HL-60 (cell line): ENCODE measurements at regions not wholly inside any gene's neighbourhood (a gene's known extent, or its start where the extent isn't known, plus 50 kb on each side); places are given as distances from the start of the nearest gene placed in this dataset.

Experiments
- CTCF ChIP-seq: IDR thresholded peaks from one replicate; pipeline ENCODE4 v1.5.1; 2011; ENCODE audit warnings: low read length, control low read depth, inconsistent platforms; ENCODE audit not compliant: insufficient read depth
- GABPA ChIP-seq: IDR thresholded peaks from 2 replicates; pipeline ENCODE4 v1.6.1; 2012; ENCODE audit warnings: low read depth
- POLR2AphosphoS5 ChIP-seq: IDR thresholded peaks from 2 replicates; pipeline ENCODE4 v1.6.1; 2012; ENCODE audit warnings: low read depth
- REST ChIP-seq: IDR thresholded peaks from 2 replicates; pipeline ENCODE4 v1.6.1; 2012; ENCODE audit warnings: low read depth; ENCODE audit not compliant: insufficient replicate concordance
- SPI1 ChIP-seq: IDR thresholded peaks from 2 replicates; pipeline ENCODE4 v1.6.1; 2012; ENCODE audit warnings: low read depth, mild to moderate bottlenecking, borderline replicate concordance

GRCh38 chr2:118706371-118706770 is 141.1 kb downstream of the EN1 start:
- TF ChIP-seq CTCF (no peak), REST (no peak), POLR2AphosphoS5 (no peak), GABPA (no peak), SPI1 (no peak)
